Stimulated activated CD4-positive, alpha-beta T cell treated with anti-CD3 and anti-CD28 coated beads, Interleukin-15, amount 100 ng/mL, for 1 hour (primary cell): ENCODE measurements at regions not wholly inside any gene's neighbourhood (a gene's known extent, or its start where the extent isn't known, plus 50 kb on each side); places are given as distances from the start of the nearest gene placed in this dataset.
"Not testable (repeated sequence)": the region's sequence is repeated elsewhere in the genome, so short reads cannot be mapped to it uniquely, and the experiment has no call there.

Source experiments
- DNase-seq, 2 donors: peaks; one replicate each; pipeline ENCODE4 v3.0.0-alpha.2; 2020; ENCODE audit warnings: low read depth in 1 of 2, low spot score in 1 of 2

DNA sequence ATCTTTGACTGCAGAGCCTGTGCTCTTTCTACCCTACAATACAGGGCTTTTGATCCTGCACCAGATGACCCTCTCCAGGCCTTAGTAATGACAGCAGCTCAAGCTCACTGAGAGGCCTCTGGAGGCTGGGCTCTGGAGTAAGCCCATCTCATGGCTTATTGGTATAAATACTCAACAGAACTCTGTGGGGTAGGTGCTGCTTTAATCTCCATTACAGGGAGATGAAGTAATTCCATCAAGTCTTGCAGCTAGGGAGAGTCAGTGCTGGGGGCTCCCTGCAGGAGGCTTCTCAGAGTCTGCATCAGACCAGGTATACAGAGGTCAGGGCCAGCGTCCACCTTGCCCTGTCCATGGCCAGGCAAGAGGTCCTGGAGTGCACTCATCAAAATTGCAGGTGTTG, 89.2 kb upstream of the SLC6A11 start:
- DNase-seq: no peak

DNA sequence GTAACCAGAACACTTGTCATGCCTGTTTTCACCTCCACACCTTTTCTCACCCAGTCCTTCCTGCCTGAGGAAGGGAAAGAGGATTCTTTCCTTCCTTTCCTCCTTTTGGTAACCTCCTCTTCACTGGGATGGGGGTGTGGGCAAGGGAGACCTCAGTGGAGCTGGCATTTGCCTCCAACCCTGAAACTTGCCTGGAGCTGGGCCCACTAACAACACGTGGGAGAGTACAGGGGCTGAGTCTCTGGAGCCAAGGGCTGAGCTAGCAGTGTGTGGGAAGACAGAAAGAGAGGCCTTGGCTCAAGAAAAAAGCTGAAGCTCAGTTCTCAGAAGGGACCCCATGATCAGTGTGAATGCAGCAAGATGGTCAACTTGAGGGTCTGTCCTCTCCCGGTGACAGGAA, 86.6 kb upstream of the SLC6A11 start:
- no peak for DNase-seq

DNA sequence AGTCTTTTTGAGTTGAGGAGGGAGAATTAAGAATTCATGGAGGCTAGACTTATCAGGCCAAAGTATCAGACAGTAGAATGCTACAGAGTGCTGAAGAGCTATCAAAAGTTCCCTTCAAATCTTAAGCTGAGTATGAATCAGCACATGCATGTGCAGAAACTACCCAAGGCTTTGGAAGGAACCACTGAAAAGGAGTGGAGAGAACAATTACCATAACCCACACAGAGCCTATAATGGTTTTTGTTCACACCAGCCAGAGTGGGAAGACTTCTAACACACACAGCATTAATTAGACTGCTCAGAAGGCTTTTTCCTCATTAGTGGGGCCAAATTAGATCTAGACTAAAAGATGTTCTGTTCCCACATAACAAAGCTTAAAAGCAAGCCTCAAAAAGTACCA, 83.7 kb upstream of the SLC6A11 start:
- DNase-seq: no peak

DNA sequence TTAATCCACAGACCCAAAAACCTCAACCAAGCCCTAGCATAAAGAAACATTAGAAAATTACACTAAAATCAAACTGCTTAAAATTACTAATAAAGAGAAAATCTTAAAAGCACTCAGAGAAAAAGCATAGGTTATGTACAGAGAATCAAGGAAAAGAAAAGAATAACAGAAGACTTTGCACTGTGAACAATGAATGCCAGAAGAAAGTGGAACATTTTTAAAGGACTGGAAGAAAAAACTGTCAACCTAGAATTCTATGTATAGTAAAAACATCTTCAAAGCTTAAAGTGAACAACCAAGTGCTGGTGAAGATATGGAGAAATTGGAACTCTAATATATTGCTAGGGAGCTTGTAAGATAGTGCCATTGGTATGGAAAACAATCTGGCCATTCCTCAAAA, 82.7 kb upstream of the SLC6A11 start:
- DNase-seq: no peak

DNA sequence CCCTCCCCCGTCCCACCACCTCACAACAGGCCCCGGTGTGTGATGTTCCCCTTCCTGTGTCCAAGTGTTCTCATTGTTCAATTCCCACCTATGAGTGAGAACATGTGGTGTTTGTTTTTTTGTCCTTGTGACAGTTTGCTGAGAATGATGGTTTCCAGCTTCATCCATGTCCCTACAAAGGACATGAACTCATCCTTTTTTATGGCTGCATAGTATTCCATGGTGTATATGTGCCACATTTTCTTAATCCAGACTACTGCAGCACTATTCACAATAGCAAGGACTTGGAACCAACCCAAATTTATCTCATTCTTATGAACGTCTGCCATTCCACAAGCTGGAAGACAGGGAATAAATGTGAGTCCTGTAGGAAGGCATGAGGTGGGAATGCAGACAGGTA, 79.6 kb upstream of the SLC6A11 start:
- DNase-seq: not testable (repeated sequence)

DNA sequence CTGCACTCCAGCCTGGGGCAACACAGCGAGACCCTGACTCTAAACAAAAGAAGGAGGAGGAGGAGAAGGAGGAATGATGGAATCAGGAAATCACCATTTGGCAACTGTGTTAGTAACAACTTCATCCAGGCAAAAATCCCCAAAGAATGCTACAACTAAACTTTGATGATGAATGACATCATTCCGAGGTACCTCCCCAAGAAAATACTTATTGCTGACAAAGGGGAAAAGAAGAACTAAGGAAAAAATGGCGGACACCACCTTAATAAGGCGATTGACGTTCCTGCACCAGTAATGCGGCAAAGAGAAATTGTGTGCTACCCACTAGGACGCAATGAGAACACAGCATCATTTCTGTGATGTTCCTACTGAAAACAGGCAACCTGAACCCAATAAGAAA, 78.2 kb upstream of the SLC6A11 start:
- no peak for DNase-seq

DNA sequence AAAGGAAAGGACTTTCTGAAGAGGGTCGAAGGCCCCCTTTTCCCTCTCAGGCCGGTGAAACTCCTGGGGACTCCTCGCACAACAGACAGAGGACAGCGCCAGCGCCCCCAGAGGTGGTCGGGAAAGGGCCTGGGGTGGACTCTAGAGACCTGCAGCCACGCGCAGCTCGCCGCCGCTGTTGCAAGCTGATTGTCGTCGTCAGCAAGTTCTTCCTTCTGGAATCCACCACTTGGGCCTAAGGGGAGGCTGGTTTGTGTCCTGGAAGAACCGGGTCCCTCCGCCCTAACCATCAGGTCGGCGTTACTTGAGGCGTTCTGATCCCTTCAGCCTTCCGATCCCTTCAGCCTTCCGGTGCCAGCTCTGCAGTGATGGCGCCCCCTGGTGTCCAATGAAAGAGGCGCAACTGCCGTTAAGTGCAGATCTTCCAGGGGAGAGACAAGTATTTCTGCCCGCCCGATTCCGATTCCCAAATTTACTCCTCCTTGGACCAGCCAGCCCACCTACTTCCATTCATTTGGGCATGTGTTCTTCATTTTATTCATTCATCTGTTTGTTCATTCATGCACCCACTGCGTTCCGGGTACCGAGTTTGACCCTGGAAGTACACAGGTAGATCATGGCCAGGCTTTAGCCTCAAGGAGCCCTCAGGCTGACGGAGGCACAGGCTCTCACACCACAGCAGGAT, 77.2 kb upstream of the SLC6A11 start:
- DNase-seq: peak; percentile 56 to 59

DNA sequence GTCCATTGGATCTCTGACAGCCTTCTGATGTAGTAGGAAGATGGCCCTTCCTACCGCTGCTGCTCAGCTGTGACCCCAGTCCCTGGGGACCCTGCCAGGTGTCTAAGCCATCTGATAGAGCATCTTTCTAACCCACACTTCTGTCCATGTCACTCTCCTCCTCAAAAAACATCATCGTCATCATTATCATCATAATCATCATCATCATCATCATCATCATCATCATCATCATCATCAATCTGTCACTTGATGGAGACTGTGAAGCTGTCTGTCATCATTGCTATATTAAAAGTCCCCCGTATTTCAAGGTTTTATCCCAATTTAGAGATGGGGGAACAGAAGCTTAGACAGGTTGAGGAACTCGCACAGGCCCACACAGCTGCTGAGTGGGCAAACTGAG, 75.1 kb upstream of the SLC6A11 start:
- DNase-seq: no peak

DNA sequence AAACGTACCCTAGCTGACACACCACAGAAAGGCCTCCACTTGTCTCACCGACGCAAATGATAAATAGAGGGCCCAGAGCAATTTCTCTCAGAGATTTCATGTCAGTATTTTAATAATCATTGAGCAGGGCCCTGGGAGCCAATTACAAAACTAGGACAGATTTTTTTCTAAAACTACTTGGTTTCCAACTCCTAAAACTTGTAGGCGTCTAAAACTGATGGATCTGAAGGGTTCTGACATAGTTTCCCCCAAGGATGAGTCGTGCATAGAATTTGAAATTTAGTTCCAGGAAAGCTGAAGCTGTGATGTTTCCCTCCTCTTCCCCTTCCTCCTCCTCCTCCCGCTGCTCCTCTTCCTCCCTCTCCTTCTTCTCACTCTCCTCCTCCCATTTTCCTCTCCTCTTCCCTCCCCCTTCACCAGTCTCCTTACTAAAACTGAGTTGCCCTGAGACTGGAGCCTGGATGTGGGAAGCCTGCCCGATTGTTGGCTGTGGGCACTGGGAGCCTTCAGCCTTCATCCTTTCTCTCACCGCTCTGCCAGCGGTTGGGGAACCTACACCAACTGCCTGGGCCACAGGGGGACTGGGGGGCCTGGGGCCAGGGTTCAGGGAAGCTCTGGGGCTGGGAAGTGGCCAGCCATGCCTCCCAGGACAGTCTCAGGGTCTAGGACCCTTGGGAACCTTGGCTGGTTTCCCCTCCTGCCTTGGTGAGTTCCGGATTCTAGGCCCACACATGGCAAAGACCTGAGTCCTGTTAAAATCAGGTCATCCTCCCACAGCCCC, 73.9 kb upstream of the SLC6A11 start:
- no peak for DNase-seq

DNA sequence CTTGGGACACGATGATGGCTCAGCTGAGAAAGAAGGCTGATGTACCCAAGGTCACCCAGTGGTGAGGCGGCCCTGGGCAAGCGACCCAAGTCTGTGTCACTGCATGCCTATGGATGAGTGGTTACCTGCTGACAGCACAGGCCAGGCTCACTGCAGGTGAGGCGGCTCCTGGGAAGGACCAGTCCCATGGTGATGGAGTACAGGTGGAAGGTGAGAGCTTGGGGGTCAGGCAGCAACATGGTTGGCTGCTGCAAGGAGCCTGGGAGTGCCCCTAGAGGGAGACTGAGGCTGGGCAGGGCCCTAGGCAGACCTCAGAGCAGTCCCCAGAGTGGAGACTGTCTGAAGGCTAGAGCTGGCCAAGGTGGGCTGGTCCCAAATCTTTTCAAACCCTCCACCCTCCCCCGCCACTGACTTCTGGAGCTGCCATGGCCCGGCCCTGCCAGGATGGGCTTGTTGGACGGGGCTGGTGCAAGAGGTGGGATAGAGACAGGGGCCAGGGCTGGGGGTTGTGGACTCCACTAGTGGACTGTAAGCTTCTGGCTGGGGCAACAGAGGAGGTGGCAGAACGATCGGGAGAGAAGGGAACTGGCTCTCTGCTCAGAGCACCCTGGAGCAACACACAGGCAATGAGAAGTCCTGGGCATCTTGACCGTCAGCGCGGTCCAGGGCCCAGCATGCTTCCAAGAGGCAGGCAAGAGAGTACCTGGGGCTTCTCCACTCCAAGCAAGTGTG, 72.5 kb upstream of the SLC6A11 start:
- DNase-seq: no peak

DNA sequence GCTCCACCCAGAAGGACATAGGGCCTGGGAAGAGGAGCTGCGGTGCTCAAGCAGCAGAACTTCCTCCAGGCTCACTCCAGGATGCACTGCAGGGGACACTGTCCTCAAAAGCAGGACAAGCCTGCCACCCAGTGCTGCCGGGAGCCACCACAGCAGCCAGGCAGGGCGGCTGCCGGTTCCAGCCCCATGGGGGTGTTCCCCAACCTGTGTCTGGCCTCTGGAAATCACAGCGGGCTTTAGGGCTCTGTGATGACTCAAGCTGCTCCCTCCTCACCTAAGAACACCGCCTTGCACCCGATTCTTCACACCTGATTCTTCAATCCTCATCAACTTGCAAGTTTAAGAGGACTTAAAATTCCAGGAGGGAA, 71.9 kb upstream of the SLC6A11 start:
- no peak for DNase-seq

DNA sequence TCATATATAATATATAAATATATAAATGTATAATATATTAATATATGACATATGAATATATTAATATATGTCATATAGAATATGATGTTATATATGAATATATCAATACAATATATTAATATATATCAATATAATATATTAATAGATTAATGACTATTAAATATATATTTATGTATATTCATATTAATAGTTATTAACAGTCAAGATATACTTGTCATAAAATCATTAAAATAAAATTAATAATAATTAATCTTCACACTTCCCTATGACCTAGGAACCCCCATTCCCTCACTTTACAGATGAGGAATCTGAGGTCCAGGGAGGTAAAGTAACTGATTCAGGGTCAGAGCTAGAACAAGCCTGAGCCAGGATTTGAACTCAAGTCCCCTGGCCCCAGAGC, 70.6 kb upstream of the SLC6A11 start:
- DNase-seq: no peak

DNA sequence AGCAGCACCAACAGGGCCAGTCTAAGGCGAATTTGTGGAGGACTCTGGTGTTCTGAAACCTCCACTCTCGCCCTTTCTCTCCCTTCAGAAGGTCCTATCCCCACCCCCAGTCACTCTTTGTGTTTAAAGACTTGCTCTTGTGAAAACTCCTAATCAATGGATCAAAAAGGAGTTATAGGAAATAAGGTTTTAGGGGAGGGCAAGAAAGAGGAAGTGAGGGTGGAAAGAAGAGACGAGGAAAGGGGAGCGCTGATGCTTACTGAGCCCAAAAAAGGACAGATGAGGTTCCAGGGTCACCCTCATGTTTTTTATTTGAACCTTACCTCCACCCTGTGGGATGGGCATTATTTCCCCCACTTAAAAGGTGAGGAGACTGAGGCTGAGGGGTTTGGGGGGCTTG, 70.0 kb upstream of the SLC6A11 start:
- DNase-seq: no peak

DNA sequence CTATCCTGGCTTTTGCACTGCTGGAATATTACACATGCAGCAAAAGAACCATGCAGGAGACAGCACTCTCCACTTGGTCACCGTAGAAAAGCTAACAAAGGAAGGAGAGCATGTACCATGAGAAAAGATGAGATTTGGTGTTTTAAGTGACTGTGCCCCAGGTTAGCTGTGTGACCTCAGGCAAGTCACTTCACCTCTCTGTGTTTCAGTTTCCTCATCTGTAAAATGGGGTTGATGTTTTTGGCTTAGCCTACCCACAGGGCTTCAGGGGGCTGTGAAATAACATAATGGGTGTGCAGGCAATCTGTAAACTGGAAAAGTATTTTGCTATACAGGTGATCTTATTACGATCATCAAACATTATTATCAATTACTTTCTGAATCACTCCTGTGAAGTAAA, 69.3 kb upstream of the SLC6A11 start:
- no peak for DNase-seq

DNA sequence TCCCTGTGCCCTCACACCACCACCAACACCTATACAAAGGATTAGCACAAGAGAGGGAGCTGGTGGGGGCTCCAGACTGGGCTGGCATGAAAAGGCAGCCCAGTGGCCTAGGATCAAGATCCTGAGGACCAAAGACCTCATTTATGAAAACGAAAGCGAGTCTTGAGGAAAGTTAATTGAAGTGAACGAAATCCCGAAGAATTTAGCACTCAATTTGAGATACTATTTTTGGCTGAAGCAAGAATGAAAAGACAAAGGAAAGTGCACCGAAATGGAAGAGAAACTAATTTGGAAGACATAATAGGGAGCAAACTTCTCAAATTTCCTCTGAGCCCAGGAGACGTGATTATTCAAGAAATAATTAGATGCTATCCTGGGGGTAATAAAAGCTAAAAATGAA, 68.7 kb upstream of the SLC6A11 start:
- DNase-seq: no peak

DNA sequence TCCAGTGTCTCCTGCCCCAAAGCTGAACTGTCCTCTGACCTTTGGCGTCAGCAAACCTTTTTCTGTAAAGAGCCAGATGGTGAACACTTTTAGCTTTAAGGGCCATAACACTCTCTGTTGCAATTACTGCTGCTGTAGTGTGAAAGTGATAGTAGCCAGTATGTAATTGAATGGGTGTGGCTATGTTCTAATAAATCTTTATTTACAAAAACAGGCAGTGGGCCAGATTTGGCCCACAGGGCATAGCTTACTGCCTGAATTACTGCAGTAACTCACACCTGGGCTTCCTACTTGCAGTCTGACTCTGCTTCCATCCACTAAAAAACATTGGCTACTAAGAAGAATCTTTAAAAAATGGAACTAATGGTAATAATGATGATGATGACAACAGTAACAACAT, 68.0 kb upstream of the SLC6A11 start:
- DNase-seq: no peak

DNA sequence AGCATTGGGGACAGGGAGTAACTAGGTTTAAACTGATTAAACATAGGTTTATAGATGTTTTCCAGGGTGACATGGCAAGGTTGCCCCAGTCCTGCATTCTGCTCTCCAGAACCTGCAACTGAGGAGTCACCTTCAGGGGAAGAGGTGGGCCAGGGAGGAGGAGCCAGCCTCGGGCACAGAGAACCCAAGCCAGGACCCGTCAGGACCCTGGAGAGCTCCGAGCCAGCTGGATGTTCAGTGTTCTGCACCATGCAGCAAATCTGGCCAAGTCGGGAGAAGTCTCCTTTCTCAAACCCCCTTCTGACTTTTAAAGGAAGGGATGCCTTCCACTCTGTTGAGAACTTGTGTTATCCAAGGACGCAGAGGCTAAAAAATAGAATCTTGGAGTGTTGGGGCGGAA, 62.1 kb upstream of the SLC6A11 start:
- DNase-seq: peak in 1 of 2 donors; percentile 25

DNA sequence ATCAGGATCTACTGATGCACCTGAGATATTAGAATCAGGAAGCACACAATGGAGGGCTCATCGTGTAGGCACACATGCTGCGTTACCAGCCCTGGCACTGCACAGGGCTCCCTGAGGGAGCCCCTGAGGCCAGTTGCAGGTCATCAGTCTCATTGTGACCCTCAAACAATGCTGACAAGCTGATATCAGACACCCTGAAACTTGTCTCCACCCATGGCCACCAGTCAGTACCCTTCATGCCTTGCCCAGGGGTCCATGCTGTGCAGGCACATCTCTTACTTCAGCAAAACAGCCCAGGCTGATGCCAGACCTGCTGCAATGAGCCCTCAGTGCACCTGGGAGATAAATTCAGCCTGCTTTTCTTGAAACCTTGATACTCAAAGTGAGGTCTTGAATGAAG, 59.5 kb upstream of the SLC6A11 start:
- no peak for DNase-seq

DNA sequence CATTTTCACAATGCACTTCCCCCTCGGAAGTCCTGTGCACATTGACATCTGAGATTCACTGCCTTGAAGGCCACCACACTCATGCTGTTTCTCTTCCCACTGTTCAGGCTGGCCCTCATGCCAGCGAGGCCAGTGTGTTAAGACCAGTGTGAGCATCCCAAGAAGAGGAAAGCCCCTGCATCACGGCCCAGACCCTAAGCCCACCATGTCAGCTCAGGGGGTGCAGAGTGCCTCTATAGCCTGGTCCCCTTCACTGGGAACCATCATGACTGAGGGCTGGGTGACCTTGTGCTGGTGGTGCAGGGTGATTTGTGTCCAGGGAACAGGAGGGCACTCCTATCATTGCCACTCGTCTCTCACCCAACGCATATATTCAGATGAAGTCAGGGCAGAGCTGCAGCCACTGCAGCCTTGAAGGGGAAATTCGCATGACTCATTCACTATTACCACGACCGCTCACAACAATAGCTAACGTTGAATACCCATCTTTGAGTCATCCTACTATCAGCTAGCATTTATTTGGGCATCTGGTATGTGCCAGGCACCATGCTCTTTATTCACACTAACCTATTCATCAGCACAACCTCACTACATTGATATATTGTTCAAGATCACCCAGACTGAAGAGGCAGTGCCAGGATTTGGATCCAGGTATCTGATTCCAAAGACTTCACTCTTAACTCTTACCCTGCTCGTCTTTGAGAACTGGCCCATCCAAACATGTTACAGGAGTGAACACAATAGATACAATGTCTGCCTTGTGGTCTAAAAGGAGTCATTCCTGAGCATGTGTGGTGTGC, 58.8 kb upstream of the SLC6A11 start:
- no peak for DNase-seq

DNA sequence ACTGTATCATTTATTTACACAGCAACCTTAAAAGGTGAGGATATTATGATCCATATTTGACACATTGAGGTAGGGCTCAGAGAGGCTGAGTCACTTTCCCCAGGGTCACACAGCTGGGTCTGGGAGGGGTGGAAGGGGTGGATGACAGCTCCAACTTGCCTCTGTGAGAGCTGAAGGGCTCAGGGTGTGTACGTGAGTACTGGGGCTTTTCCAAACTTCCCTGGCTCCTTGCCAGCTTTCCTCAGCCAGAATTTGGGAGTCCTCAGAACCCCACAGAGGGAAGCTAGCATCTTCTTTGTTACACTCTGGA, 58.3 kb upstream of the SLC6A11 start:
- DNase-seq: no peak

DNA sequence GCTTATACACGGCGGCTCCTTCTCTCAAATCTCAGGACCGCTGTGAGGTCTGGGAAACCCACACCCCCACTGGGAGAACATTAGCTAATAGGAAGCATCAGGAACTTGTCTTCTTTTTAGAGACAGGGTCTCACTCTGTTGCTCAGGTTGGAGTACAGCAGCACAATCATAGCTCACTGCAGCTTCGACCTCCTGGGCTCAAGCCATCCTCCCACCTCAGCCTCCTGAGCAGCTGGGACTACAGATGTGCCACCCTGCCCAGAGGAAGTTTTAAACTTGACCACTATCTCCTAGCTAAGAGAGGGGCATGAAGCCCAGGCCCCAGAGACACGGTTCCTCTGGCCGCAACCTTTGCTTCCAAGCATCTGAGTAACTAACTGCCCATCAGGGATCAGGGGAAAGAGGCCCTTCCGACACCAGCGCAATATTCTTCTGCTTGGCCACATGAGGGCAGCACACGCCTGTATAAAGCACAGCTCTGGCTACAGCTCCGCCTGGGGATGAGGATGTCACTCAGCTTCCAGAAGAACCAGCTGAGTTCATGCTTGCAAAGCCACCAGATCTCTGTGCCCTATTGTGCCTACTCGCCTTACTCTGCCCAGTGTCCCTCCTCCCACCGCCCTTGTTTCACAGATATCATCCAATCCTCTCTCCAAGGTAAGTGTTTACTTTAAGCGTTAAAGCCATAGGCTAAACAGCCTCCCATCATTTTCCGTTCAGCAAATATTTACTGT, 57.6 kb upstream of the SLC6A11 start:
- DNase-seq: peak in 1 of 2 donors; percentile 26
